Spleen (tissue), 11 donors: ENCODE measurements at regions not wholly inside any gene's neighbourhood (a gene's known extent, or its start where the extent isn't known, plus 50 kb on each side); places are given as distances from the start of the nearest gene placed in this dataset.

Experiments used
- DNase-seq: peaks from one replicate; pipeline ENCODE4 v3.0.0-alpha.2; 2020
- H3K27ac ChIP-seq, 8 donors: fragments of 200-600 bp; sonication (generic) in 7 of 8; 1 replicate in 4 of 8; 2 replicates in 4 of 8; pipeline versions ENCODE4 v1.5.0 to v1.8.0; 2016 to 2021; ENCODE audit warnings: inconsistent platforms in 4 of 8, mild to moderate bottlenecking in 4 of 8, moderate library complexity in 1 of 8
- H3K27me3 ChIP-seq, 7 donors: fragments of 200-600 bp; sonication (generic) in 6 of 7; replicated peaks in 1 of 7; 1 replicate in 4 of 7; 2 replicates in 3 of 7; pipeline versions ENCODE4 v1.5.0 to v1.8.0; 2016 to 2021; ENCODE audit warnings: inconsistent platforms in 3 of 7, mild to moderate bottlenecking in 1 of 7
- H3K36me3 ChIP-seq, 6 donors: fragments of 200-600 bp; sonication (generic) in 5 of 6; 1 replicate in 4 of 6; 2 replicates in 2 of 6; pipeline versions ENCODE4 v1.5.0 to v1.8.0; 2016 to 2021; ENCODE audit warnings: inconsistent platforms in 2 of 6
- H3K4me1 ChIP-seq, 6 donors: fragments of 200-600 bp; sonication (generic) in 5 of 6; 1 replicate in 3 of 6; 2 replicates in 3 of 6; pipeline versions ENCODE4 v1.5.0 to v1.8.0; 2016 to 2021; ENCODE audit warnings: inconsistent platforms in 3 of 6
- H3K4me3 ChIP-seq, 8 donors: fragments of 200-600 bp; sonication (generic) in 7 of 8; 1 replicate in 4 of 8; 2 replicates in 4 of 8; pipeline versions ENCODE4 v1.5.0 to v1.8.0; 2016 to 2021; ENCODE audit warnings: inconsistent platforms in 4 of 8, mild to moderate bottlenecking in 4 of 8, moderate library complexity in 2 of 8
- H3K9me3 ChIP-seq, 8 donors: fragments of 200-600 bp; sonication (generic) in 7 of 8; 1 replicate in 4 of 8; 2 replicates in 4 of 8; pipeline versions ENCODE4 v1.5.0 to v1.8.0; 2016 to 2021; ENCODE audit warnings: inconsistent platforms in 4 of 8
- CTCF ChIP-seq, 11 experiments: fragments of 200-600 bp in 7 of 11; fragments of 450-650 bp in 4 of 11; sonication (generic) in 4 of 11; IDR thresholded peaks in 8 of 11; conservative IDR thresholded peaks in 3 of 11; 1 replicate in 7 of 11; 2 replicates in 4 of 11; pipeline versions ENCODE4 v1.4.0 to v1.8.0; 2016 to 2021; ENCODE audit warnings: antibody characterized with exemption in 11 of 11, inconsistent platforms in 4 of 11, mild to moderate bottlenecking in 1 of 11
- POLR2A ChIP-seq, 3 donors: fragments of 450-650 bp; IDR thresholded peaks; one replicate each; pipeline ENCODE4 v1.5.1; 2017; ENCODE audit warnings: antibody characterized with exemption in 3 of 3, mild to moderate bottlenecking in 1 of 3
- POLR2AphosphoS5 ChIP-seq, 3 donors: sonication (generic); formaldehyde crosslinking; IDR thresholded peaks; one replicate each; pipeline ENCODE4 v1.5.1; 2017; ENCODE audit warnings: antibody characterized with exemption in 3 of 3
- WGBS, 5 donors: extraction: QIAGEN DNeasy Blood & Tissue Kit in 3 of 5; methylation state at CpG; one replicate each; pipeline versions ENCODE4 v1.1.5 to v1.1.7; 2013 to 2018; 5-methylcytosine and 5-hydroxymethylcytosine counted together
- intact Hi-C: fragments of 100-400 bp; cut with DNase I; formaldehyde crosslinking; loops from one replicate; pipeline ENCODE4 v1.15.0; 2023; ENCODE audit warnings: low total_unique reads
- donor health status: healthy with polysubstance abuse.
- donor health status: DM: no; HTN: no; CAD: no; lungs with moderate emphysema.
- donor health status: DM: no; HTN: no; CAD: no.
- donor health status: Bipolar disorder and iron deficiency.
- donor health status: healthy.
- donor health status: DM: no; HTN: no; CAD: no.
- donor health status: DM: yes; HTN: yes; CAD: no.

GRCh38 chr4:93896516-93896915 lies 68.0 kb downstream of the ATOH1 start:
- H3K4me1 ChIP-seq: no peaks in the 10 kb centered on the region
- 22 to 53% (median 35%) methylated on average over 1 of the region's 1 CpG for WGBS, 5 donors
- TF ChIP-seq POLR2A (IDR thresholded peaks at IDR 0.05) (no peak), POLR2AphosphoS5 (IDR thresholded peaks at IDR 0.05) (no peak), CTCF (IDR thresholded peaks at IDR 0.05 in 8 of 11, conservative IDR thresholded peaks at IDR 0.05 in 3 of 11) (no peak)
- DNase-seq: no peak
- H3K9me3 ChIP-seq: no peaks in the 10 kb centered on the region
- no peaks in the 10 kb centered on the region for H3K36me3 ChIP-seq
- intact Hi-C loops: no loop called here
- H3K27me3 ChIP-seq: no peaks in the 10 kb centered on the region
- no peak overlapping the region for H3K27ac ChIP-seq
- H3K4me3 ChIP-seq: no peak overlapping the region

GRCh38 chr4:93897559-93897958 lies 69.0 kb downstream of the ATOH1 start:
- DNase-seq: no peak
- intact Hi-C loops: no loop called here

GRCh38 chr4:93908778-93909177 lies 80.2 kb downstream of the ATOH1 start:
- Histone ChIP-seq H3K27me3 (no peaks in the 10 kb centered on the region), H3K9me3 (no peaks in the 10 kb centered on the region), H3K4me3 (no peak overlapping the region), H3K4me1 (no peaks in the 10 kb centered on the region), H3K36me3 (no peaks in the 10 kb centered on the region), H3K27ac (no peak overlapping the region)
- intact Hi-C loops: no loop called here
- no peak for DNase-seq
- 60 to 98% (median 95%) methylated on average over 3 of the region's 3 CpGs for WGBS, 5 donors
- no peak for TF ChIP-seq POLR2A (IDR thresholded peaks at IDR 0.05)
- TF ChIP-seq POLR2AphosphoS5 (IDR thresholded peaks at IDR 0.05): no peak
- TF ChIP-seq CTCF (IDR thresholded peaks at IDR 0.05 in 8 of 11, conservative IDR thresholded peaks at IDR 0.05 in 3 of 11): no peak

More at GRCh38 chr4:93897559-93897958, 69.0 kb downstream of the ATOH1 start:
- H3K27me3 ChIP-seq: no peaks in the 10 kb centered on the region
- no peak overlapping the region for H3K4me3 ChIP-seq
- 67 to 88% (median 75%) methylated on average over 1 of the region's 1 CpG for WGBS, 5 donors
- H3K9me3 ChIP-seq: no peaks in the 10 kb centered on the region
- H3K27ac ChIP-seq: no peak overlapping the region
- H3K36me3 ChIP-seq: no peaks in the 10 kb centered on the region
- TF ChIP-seq POLR2AphosphoS5 (IDR thresholded peaks at IDR 0.05): no peak
- peak in 2 of 11 experiments; percentile 9 to 17 for TF ChIP-seq CTCF (IDR thresholded peaks at IDR 0.05 in 8 of 11, conservative IDR thresholded peaks at IDR 0.05 in 3 of 11)
- no peak for TF ChIP-seq POLR2A (IDR thresholded peaks at IDR 0.05)
- H3K4me1 ChIP-seq: no peaks in the 10 kb centered on the region

- intact Hi-C loops: no loop called here
- Histone ChIP-seq H3K27ac (no peak overlapping the region), H3K4me1 (no peaks in the 10 kb centered on the region), H3K9me3 (no peaks in the 10 kb centered on the region), H3K4me3 (no peak overlapping the region), H3K27me3 (no peaks in the 10 kb centered on the region), H3K36me3 (no peaks in the 10 kb centered on the region)
- TF ChIP-seq POLR2AphosphoS5 (IDR thresholded peaks at IDR 0.05) (no peak), CTCF (IDR thresholded peaks at IDR 0.05 in 8 of 11, conservative IDR thresholded peaks at IDR 0.05 in 3 of 11) (no peak), POLR2A (IDR thresholded peaks at IDR 0.05) (no peak)
- no peak for DNase-seq
- 87 to 99% (median 97%) methylated on average over 2 of the region's 2 CpGs for WGBS, 5 donors
Measured at GRCh38 chr4:93911671-93912070, 83.1 kb downstream of the ATOH1 start.
